A673 (cell line): ENCODE measurements at regions not wholly inside any gene's neighbourhood (a gene's known extent, or its start where the extent isn't known, plus 50 kb on each side); places are given as distances from the start of the nearest gene placed in this dataset.

ENCODE experiments used
- BruUV-seq: library from RNA; stranded (reverse); fragments of 400-500 nt; replicated peaks from 2 replicates; lab custom pipeline; 2021; lab: Mats Ljungman, UMichigan
- CTCF ChIA-PET: fragments of 300-600 bp; sonication (Branson Sonifier 250); formaldehyde crosslinking; loops from one replicate; lab custom pipeline; 2022; ENCODE audit warnings: antibody characterized with exemption; lab: Charles Lee
- POLR2A ChIA-PET: fragments of 300-600 bp; sonication (Branson Sonifier 250); formaldehyde crosslinking; loops from one replicate; lab custom pipeline; 2022; ENCODE audit warnings: antibody characterized with exemption; ENCODE audit not compliant: low non-redundant PET; lab: Charles Lee
- DNase-seq: peaks from one replicate; pipeline ENCODE4 v3.0.0-alpha.2; 2015; ENCODE audit warnings: low spot score
- H3K27ac ChIP-seq: fragments of 200-600 bp; sonication (generic); 2 replicates; pipeline ENCODE4 v1.5.1; 2016; ENCODE audit warnings: mixed run types, low read depth, mild to moderate bottlenecking, mixed read lengths, antibody characterized with exemption, low read length; ENCODE audit not compliant: poor library complexity, severe bottlenecking
- H3K27me3 ChIP-seq: fragments of 200-600 bp; sonication (generic); replicated peaks from 2 replicates; pipeline ENCODE4 v1.6.1; 2017; ENCODE audit warnings: mixed run types, low read depth, mild to moderate bottlenecking, mixed read lengths, antibody characterized with exemption, low read length; ENCODE audit not compliant: insufficient read depth, poor library complexity
- H3K36me3 ChIP-seq: fragments of 200-600 bp; sonication (generic); 2 replicates; pipeline ENCODE4 v1.6.1; 2016; ENCODE audit warnings: mixed run types, mild to moderate bottlenecking, mixed read lengths, antibody characterized with exemption, low read length; ENCODE audit not compliant: insufficient read depth, poor library complexity, severe bottlenecking
- H3K4me1 ChIP-seq: fragments of 200-600 bp; sonication (generic); 2 replicates; pipeline ENCODE4 v1.6.1; 2017; ENCODE audit warnings: mixed run types, mild to moderate bottlenecking, mixed read lengths, antibody characterized with exemption, low read length; ENCODE audit not compliant: insufficient read depth, poor library complexity, severe bottlenecking
- H3K4me3 ChIP-seq: fragments of 200-600 bp; sonication (generic); 2 replicates; pipeline ENCODE4 v1.5.1; 2016; ENCODE audit warnings: low read depth, mixed run types, mild to moderate bottlenecking, mixed read lengths, low read length; ENCODE audit not compliant: poor library complexity, severe bottlenecking
- H3K9me3 ChIP-seq: fragments of 200-600 bp; sonication (generic); 2 replicates; pipeline ENCODE4 v1.6.1; 2016; ENCODE audit warnings: mixed run types, low read depth, mild to moderate bottlenecking, mixed read lengths, antibody characterized with exemption, low read length; ENCODE audit not compliant: poor library complexity, severe bottlenecking
- EZH2 ChIP-seq: fragments of 200-600 bp; sonication (generic); IDR thresholded peaks from 2 replicates; pipeline ENCODE4 v1.6.1; 2017; ENCODE audit warnings: borderline replicate concordance, low read depth, mild to moderate bottlenecking, mixed read lengths, antibody characterized with exemption, low read length; ENCODE audit not compliant: poor library complexity, severe bottlenecking
- intact Hi-C: fragments of 100-400 bp; cut with micrococcal nuclease; formaldehyde crosslinking; loops from one replicate; pipeline ENCODE4 v1.10.0; 2022; ENCODE audit not compliant: unreplicated experiment
- TF ChIP-seq, protein P1 (sequence below): fragments of 300-800, 200-600 bp; sonication (generic); conservative IDR thresholded peaks from 2 replicates; pipeline ENCODE4 v1.5.1; 2017; ENCODE audit warnings: low read depth, mild to moderate bottlenecking, antibody characterized with exemption, low read length, moderate library complexity, mixed read lengths

- H3K27me3 ChIP-seq = no peaks in the 10 kb centered on the region
- no peak overlapping the region for H3K27ac ChIP-seq
- DNase-seq = no peak
- intact Hi-C loops = no loop called here
- TF ChIP-seq, protein P1, sequence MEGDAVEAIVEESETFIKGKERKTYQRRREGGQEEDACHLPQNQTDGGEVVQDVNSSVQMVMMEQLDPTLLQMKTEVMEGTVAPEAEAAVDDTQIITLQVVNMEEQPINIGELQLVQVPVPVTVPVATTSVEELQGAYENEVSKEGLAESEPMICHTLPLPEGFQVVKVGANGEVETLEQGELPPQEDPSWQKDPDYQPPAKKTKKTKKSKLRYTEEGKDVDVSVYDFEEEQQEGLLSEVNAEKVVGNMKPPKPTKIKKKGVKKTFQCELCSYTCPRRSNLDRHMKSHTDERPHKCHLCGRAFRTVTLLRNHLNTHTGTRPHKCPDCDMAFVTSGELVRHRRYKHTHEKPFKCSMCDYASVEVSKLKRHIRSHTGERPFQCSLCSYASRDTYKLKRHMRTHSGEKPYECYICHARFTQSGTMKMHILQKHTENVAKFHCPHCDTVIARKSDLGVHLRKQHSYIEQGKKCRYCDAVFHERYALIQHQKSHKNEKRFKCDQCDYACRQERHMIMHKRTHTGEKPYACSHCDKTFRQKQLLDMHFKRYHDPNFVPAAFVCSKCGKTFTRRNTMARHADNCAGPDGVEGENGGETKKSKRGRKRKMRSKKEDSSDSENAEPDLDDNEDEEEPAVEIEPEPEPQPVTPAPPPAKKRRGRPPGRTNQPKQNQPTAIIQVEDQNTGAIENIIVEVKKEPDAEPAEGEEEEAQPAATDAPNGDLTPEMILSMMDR = no peak
- no peak for TF ChIP-seq EZH2
- peaks cover 5% of the 10 kb centered on the region for H3K4me1 ChIP-seq
- H3K4me3 ChIP-seq = no peak overlapping the region
- ChIA-PET CTCF (no interaction called here), POLR2A (no interaction called here)
- BruUV-seq = no TSS peak
- H3K36me3 ChIP-seq = no peaks in the 10 kb centered on the region
- no peaks in the 10 kb centered on the region for H3K9me3 ChIP-seq
These were observed 119.3 kb upstream of the CACNA2D1 start for GRCh38 chr7:82562716-82563404.

GRCh38 chr7:82559193-82559805, 115.7 kb upstream of the CACNA2D1 start:
- H3K9me3 ChIP-seq = peaks cover 13% of the 10 kb centered on the region
- no peak overlapping the region for H3K27ac ChIP-seq
- H3K4me3 ChIP-seq = no peak overlapping the region
- no peaks in the 10 kb centered on the region for H3K36me3 ChIP-seq
- intact Hi-C loops = no loop called here
- no peaks in the 10 kb centered on the region for H3K27me3 ChIP-seq
- POLR2A ChIA-PET = no interaction called here
- TF ChIP-seq, protein P1 = no peak
- TF ChIP-seq EZH2 = no peak
- no peaks in the 10 kb centered on the region for H3K4me1 ChIP-seq
- DNase-seq = no peak
- CTCF ChIA-PET = no interaction called here
- no TSS peak for BruUV-seq

DNA sequence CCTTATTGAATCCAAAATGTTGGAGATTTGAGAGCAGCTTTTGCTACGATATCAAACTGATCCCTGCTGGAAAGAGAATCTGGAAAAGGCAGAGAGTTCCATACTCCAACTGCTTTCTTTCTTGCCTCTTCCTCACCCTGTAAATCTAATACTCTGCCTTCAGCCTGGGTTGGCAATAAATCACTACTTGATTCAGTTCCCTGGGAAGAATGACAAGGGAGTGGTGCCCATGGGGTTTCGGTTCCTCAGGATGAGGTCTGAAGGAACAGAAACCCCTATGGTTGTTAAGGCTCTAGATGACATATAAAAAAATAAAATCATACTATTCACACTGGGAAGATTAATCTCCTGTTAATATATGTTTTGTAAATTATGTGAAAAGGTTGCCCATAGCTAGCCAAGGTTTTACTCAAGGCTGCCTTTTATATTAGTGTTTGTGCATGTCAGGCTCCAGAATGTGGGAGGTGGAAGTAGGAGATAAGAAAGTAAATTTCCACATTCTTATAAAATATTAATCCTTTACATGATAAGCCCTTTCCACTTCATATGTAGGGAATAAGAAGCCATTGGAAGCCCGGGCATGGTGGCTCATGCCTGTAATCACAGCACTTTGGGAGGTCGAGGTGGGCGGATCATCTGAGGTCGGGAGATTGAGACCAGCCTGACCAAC, 106.2 kb upstream of the CACNA2D1 start:
- ChIA-PET POLR2A (no interaction called here), CTCF (no interaction called here)
- Histone ChIP-seq H3K9me3 (peaks cover 7% of the 10 kb centered on the region), H3K36me3 (no peaks in the 10 kb centered on the region), H3K4me1 (no peaks in the 10 kb centered on the region), H3K4me3 (no peak overlapping the region), H3K27me3 (peaks cover 30% of the 10 kb centered on the region), H3K27ac (no peak overlapping the region)
- BruUV-seq = no TSS peak
- DNase-seq = peak; percentile 27
- intact Hi-C loops = no loop called here
- no peak for TF ChIP-seq EZH2
- TF ChIP-seq, protein P1 = no peak
